A549 (cell line): ENCODE measurements at regions not wholly inside any gene's neighbourhood (a gene's known extent, or its start where the extent isn't known, plus 50 kb on each side); places are given as distances from the start of the nearest gene placed in this dataset.

ENCODE experiments used
- ATAC-seq, 2 experiments: fragments of 200-7000 bp in 1 of 2; fragments of >200 bp in 1 of 2; cut with Nextera tagmentation in 1 of 2; cut with Tn5 transposase in 1 of 2; 3 replicates each; pipeline versions ENCODE4 v1.8.0 to v1.9.1; 2018 to 2020; ENCODE audit warnings: mild to moderate bottlenecking in 1 of 2, moderate library complexity in 1 of 2
- CTCF ChIA-PET: fragments of 300-600 bp; sonication (Branson Sonifier 250); formaldehyde crosslinking; extraction: SDS; loops from one replicate; lab custom pipeline; 2021; ENCODE audit warnings: antibody characterized with exemption, inconsistent platforms; lab: Yijun Ruan, JAX
- POLR2A ChIA-PET: fragments of 350-600 bp; formaldehyde crosslinking; extraction: SDS; loops from one replicate; lab custom pipeline; 2021; ENCODE audit warnings: antibody characterized with exemption, inconsistent platforms; lab: Yijun Ruan, JAX
- DNase-seq, 2 experiments: peaks; one replicate each; pipeline versions ENCODE4 v3.0.0 to v3.0.0-alpha.2; 2011 to 2016; ENCODE audit warnings: low read depth in 1 of 2, low spot score in 1 of 2
- FAIRE-seq: peaks from 2 replicates; lab custom pipeline; 2011; peaks lifted over from hg19 to GRCh38; lab: Jason Lieb, UNC
- H3K27ac ChIP-seq, 2 experiments: fragments of >200 bp; sonication (Bioruptor Twin); formaldehyde crosslinking; 3 replicates each; pipeline ENCODE4 v1.5.1; 2016 to 2017
- H3K4me1 ChIP-seq: fragments of >200 bp; sonication (Bioruptor Twin); formaldehyde crosslinking; 3 replicates; pipeline ENCODE4 v1.6.1; 2016
- H3K4me2 ChIP-seq: fragments of >200 bp; sonication (Bioruptor Twin); formaldehyde crosslinking; 3 replicates; pipeline ENCODE4 v1.6.1; 2016
- H3K4me3 ChIP-seq: fragments of >200 bp; sonication (Bioruptor Twin); formaldehyde crosslinking; 3 replicates; pipeline ENCODE4 v1.5.1; 2016
- H3K9me3 ChIP-seq: fragments of >200 bp; sonication (Bioruptor Twin); formaldehyde crosslinking; 3 replicates; pipeline ENCODE4 v1.6.1; 2016
- BHLHE40 ChIP-seq: IDR thresholded peaks from 2 replicates; pipeline ENCODE4 v1.6.1; 2012; ENCODE audit warnings: low read depth, low read length, inconsistent platforms
- CHD4 ChIP-seq: fragments of 200-600 bp; sonication (generic); IDR thresholded peaks from 2 replicates; pipeline ENCODE4 v1.6.1; 2016; ENCODE audit warnings: antibody characterized with exemption, mild to moderate bottlenecking, borderline replicate concordance
- EHMT2 ChIP-seq: fragments of 200-600 bp; sonication (generic); IDR thresholded peaks from 2 replicates; pipeline ENCODE4 v1.6.1; 2016; ENCODE audit warnings: antibody characterized with exemption, low read depth, mild to moderate bottlenecking, moderate library complexity
- ELK1 ChIP-seq: fragments of 150-350 bp; IDR thresholded peaks from 2 replicates; pipeline ENCODE4 v1.6.1; 2014; ENCODE audit warnings: low read depth, mild to moderate bottlenecking, low read length
- EP300 ChIP-seq, 2 experiments: fragments of >200 bp; sonication (Bioruptor Twin); formaldehyde crosslinking; IDR thresholded peaks; 2 replicates in 1 of 2; 3 replicates in 1 of 2; pipeline ENCODE4 v1.6.1; 2016 to 2017
- ESRRA ChIP-seq: fragments of 150-350 bp; IDR thresholded peaks from 2 replicates; pipeline ENCODE4 v1.6.1; 2014; ENCODE audit warnings: mild to moderate bottlenecking, low read length, borderline replicate concordance
- FOSB ChIP-seq: fragments of 250-450 bp; sonication (Bioruptor Pico); IDR thresholded peaks from 2 replicates; pipeline ENCODE4 v1.5.0; 2020; ENCODE audit warnings: mild to moderate bottlenecking, moderate library complexity
- FOXS1 ChIP-seq: fragments of 250-450 bp; sonication (Bioruptor Pico); IDR thresholded peaks from 2 replicates; pipeline ENCODE4 v1.5.0; 2020; ENCODE audit warnings: mild to moderate bottlenecking, moderate library complexity
- HEYL ChIP-seq: fragments of 250-450 bp; sonication (Bioruptor Pico); IDR thresholded peaks from 2 replicates; pipeline ENCODE4 v1.8.0; 2021; ENCODE audit warnings: mild to moderate bottlenecking, moderate library complexity
- HOXB13 ChIP-seq: fragments of 250-450 bp; sonication (Bioruptor Pico); IDR thresholded peaks from 2 replicates; pipeline ENCODE4 v1.5.0; 2020; ENCODE audit warnings: low read depth, mild to moderate bottlenecking, moderate library complexity
- HOXB5 ChIP-seq: fragments of 250-450 bp; sonication (Bioruptor Pico); IDR thresholded peaks from 2 replicates; pipeline ENCODE4 v1.5.0; 2020; ENCODE audit warnings: mild to moderate bottlenecking, moderate library complexity
- JUNB ChIP-seq: fragments of >200 bp; sonication (Bioruptor Twin); formaldehyde crosslinking; IDR thresholded peaks from 2 replicates; pipeline ENCODE4 v1.6.1; 2016
- KDM1A ChIP-seq: fragments of 200-600 bp; sonication (generic); IDR thresholded peaks from 2 replicates; pipeline ENCODE4 v1.6.1; 2016; ENCODE audit warnings: low read depth, mild to moderate bottlenecking
- MAFK ChIP-seq: fragments of 450-650 bp; IDR thresholded peaks from 2 replicates; pipeline ENCODE4 v1.6.1; 2014; ENCODE audit not compliant: partially characterized antibody
- MAZ ChIP-seq: fragments of 150-350 bp; IDR thresholded peaks from 2 replicates; pipeline ENCODE4 v1.6.1; 2014; ENCODE audit warnings: antibody characterized with exemption, low read depth, low read length, borderline replicate concordance
- MYC ChIP-seq: IDR thresholded peaks from 2 replicates; pipeline ENCODE4 v1.6.1; 2012; ENCODE audit warnings: mild to moderate bottlenecking, inconsistent platforms, low read length, improper control_type of control experiment, borderline replicate concordance
- NFE2L2 ChIP-seq: fragments of 150-350 bp; conservative IDR thresholded peaks from 2 replicates; pipeline ENCODE4 v1.6.1; 2014; ENCODE audit warnings: low read length
- NPAS2 ChIP-seq: fragments of 250-450 bp; sonication (Bioruptor Pico); IDR thresholded peaks from 2 replicates; pipeline ENCODE4 v1.8.0; 2022; ENCODE audit warnings: mild to moderate bottlenecking, moderate library complexity, borderline replicate concordance
- POLR2A ChIP-seq: IDR thresholded peaks from 2 replicates; pipeline ENCODE4 v1.6.1; 2012; ENCODE audit warnings: mild to moderate bottlenecking, low read length
- POLR2AphosphoS2 ChIP-seq: conservative IDR thresholded peaks from 2 replicates; pipeline ENCODE4 v1.6.1; 2012; ENCODE audit warnings: low read length, improper control_type of control experiment, inconsistent platforms
- REST ChIP-seq: fragments of 200-600 bp; sonication (generic); IDR thresholded peaks from 2 replicates; pipeline ENCODE4 v1.6.1; 2016; ENCODE audit warnings: antibody characterized with exemption, mild to moderate bottlenecking, moderate library complexity
- SMC3 ChIP-seq: fragments of >200 bp; sonication (Bioruptor Twin); formaldehyde crosslinking; IDR thresholded peaks from 3 replicates; pipeline ENCODE4 v1.6.1; 2018; ENCODE audit warnings: inconsistent platforms
- SREBF2 ChIP-seq: fragments of 450-650 bp; IDR thresholded peaks from 2 replicates; pipeline ENCODE4 v1.6.1; 2014; ENCODE audit warnings: mild to moderate bottlenecking, moderate library complexity
- TFCP2L1 ChIP-seq: fragments of 250-450 bp; sonication (Bioruptor Pico); IDR thresholded peaks from 2 replicates; pipeline ENCODE4 v1.5.0; 2021; ENCODE audit warnings: mild to moderate bottlenecking
- TP53 ChIP-seq: fragments of 250-450 bp; sonication (Bioruptor Pico); IDR thresholded peaks from 2 replicates; pipeline ENCODE4 v1.5.0; 2021; ENCODE audit warnings: mild to moderate bottlenecking, moderate library complexity
- ZNF302 ChIP-seq: fragments of 250-450 bp; sonication (Bioruptor Pico); IDR thresholded peaks from 2 replicates; pipeline ENCODE4 v1.9.0; 2021; ENCODE audit warnings: inconsistent platforms, mild to moderate bottlenecking, moderate library complexity
- WGBS: methylation state at CpG from one replicate; pipeline ENCODE4 v1.1.6; 2017; ENCODE audit errors: missing lambda C conversion rate; 5-methylcytosine and 5-hydroxymethylcytosine counted together
- TF ChIP-seq, protein P1 (sequence below): IDR thresholded peaks from 2 replicates; pipeline ENCODE4 v1.6.1; 2012

- TF ChIP-seq HOXB5: no peak
- TF ChIP-seq, all 56 proteins: peak for 0
Observed at GRCh38 chr12:118581371-118581770, 205.0 kb downstream of the SUDS3 start (continued).

GRCh38 chr12:118582863-118583262 is 206.5 kb downstream of the SUDS3 start:
- WGBS: 3% methylated on average over 4 of the region's 4 CpGs

GRCh38 chr12:118586433-118586832 is 210.1 kb downstream of the SUDS3 start:
- Histone ChIP-seq H3K4me1 (no peaks in the 10 kb centered on the region), H3K4me2 (no peak overlapping the region), H3K9me3 (no peaks in the 10 kb centered on the region), H3K4me3 (no peak overlapping the region), H3K27ac (no peak overlapping the region)
- ChIA-PET CTCF (no interaction called here), POLR2A (no interaction called here)
- DNase-seq (no peak), FAIRE-seq (no peak), ATAC-seq (no peak)
- no peak for TF ChIP-seq ESRRA
- no peak for TF ChIP-seq SMC3
- no peak for TF ChIP-seq HOXB5
- no peak for TF ChIP-seq EHMT2
- no peak for TF ChIP-seq NFE2L2
- TF ChIP-seq FOSB (CRISPR knock-in tag): no peak
- no peak for TF ChIP-seq EP300 (IDR thresholded peaks at IDR 0.05)
- TF ChIP-seq HOXB13 (CRISPR knock-in tag): no peak
- TF ChIP-seq POLR2AphosphoS2: no peak
- no peak for TF ChIP-seq JUNB
- 0% methylated on average over 1 of the region's 1 CpG for WGBS

More at GRCh38 chr12:118582863-118583262, 206.5 kb downstream of the SUDS3 start:
- CTCF ChIA-PET: no interaction called here
- ATAC-seq (no peak), DNase-seq (no peak), FAIRE-seq (no peak)
- Histone ChIP-seq H3K4me1 (no peaks in the 10 kb centered on the region), H3K9me3 (no peaks in the 10 kb centered on the region), H3K4me3 (no peak overlapping the region), H3K27ac (no peak overlapping the region), H3K4me2 (no peak overlapping the region)
- POLR2A ChIA-PET: no interaction called here
- no peak for TF ChIP-seq MYC
- no peak for TF ChIP-seq FOXS1 (CRISPR knock-in tag)
- TF ChIP-seq EHMT2: no peak
- TF ChIP-seq, protein P1, sequence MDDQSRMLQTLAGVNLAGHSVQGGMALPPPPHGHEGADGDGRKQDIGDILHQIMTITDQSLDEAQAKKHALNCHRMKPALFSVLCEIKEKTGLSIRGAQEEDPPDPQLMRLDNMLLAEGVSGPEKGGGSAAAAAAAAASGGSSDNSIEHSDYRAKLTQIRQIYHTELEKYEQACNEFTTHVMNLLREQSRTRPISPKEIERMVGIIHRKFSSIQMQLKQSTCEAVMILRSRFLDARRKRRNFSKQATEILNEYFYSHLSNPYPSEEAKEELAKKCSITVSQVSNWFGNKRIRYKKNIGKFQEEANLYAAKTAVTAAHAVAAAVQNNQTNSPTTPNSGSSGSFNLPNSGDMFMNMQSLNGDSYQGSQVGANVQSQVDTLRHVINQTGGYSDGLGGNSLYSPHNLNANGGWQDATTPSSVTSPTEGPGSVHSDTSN: no peak
- TF ChIP-seq MAZ: no peak
- TF ChIP-seq REST: no peak
- TF ChIP-seq NPAS2 (CRISPR knock-in tag): no peak
- no peak for TF ChIP-seq MAFK
- no peak for TF ChIP-seq EP300 (IDR thresholded peaks at IDR 0.05)
- TF ChIP-seq TP53 (CRISPR knock-in tag): no peak
- TF ChIP-seq NFE2L2: no peak

DNA sequence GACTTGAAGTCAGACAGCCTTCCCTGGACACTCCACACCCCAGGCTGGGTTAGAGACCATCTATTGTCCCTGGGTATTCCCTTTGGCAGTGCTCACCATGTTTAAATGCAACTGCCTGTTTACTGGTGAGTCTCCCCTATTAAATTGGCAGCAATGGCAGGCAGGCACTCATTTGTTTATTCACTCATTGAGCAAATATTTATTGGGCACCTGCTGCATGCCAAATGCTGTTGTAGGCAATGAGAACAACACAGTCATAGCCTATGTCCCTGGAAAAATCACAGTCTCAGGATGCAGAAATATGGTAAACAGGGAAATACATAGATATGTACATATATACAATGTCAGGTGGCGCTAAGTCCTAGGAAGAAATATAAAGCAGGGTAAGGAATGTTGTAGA is 212.8 kb downstream of the SUDS3 start:
- Histone ChIP-seq H3K4me1 (no peaks in the 10 kb centered on the region), H3K9me3 (no peaks in the 10 kb centered on the region), H3K4me3 (no peak overlapping the region), H3K27ac (no peak overlapping the region), H3K4me2 (no peak overlapping the region)
- WGBS: 4% methylated on average over 1 of the region's 1 CpG
- ATAC-seq (no peak), DNase-seq (no peak), FAIRE-seq (no peak)
- CTCF ChIA-PET: no interaction called here
- POLR2A ChIA-PET: no interaction called here
- no peak for TF ChIP-seq CHD4
- no peak for TF ChIP-seq SREBF2
- no peak for TF ChIP-seq ZNF302 (CRISPR knock-in tag)
- no peak for TF ChIP-seq TFCP2L1 (CRISPR knock-in tag)
- no peak for TF ChIP-seq NPAS2 (CRISPR knock-in tag)
- no peak for TF ChIP-seq POLR2A
- TF ChIP-seq, protein P1: no peak
- TF ChIP-seq HEYL (CRISPR knock-in tag): no peak
- no peak for TF ChIP-seq FOXS1 (CRISPR knock-in tag)
- TF ChIP-seq KDM1A: no peak
- no peak for TF ChIP-seq BHLHE40
- no peak for TF ChIP-seq ELK1
